ENCODE measurements at regions not wholly inside any gene's neighbourhood (a gene's known extent, or its start where the extent isn't known, plus 50 kb on each side); places are given as distances from the start of the nearest gene placed in this dataset.
"Not testable (repeated sequence)": the region's sequence is repeated elsewhere in the genome, so short reads cannot be mapped to it uniquely, and the experiment has no call there.

GRCh38 chr17:20868662-20869007 is 174.2 kb downstream of the USP22 start:
- H3K4me1 ChIP-seq; H3K27me3 ChIP-seq; H3K36me3 ChIP-seq; H3K27ac ChIP-seq; H3K9me3 ChIP-seq; H3K4me3 ChIP-seq (replicated peaks in 1 of 3); intact Hi-C loops (cut with DNase I); DNase-seq: not testable (repeated sequence)
- 87 to 89% methylated on average over 8 of the region's 8 CpGs for WGBS, 2 donors

DNA sequence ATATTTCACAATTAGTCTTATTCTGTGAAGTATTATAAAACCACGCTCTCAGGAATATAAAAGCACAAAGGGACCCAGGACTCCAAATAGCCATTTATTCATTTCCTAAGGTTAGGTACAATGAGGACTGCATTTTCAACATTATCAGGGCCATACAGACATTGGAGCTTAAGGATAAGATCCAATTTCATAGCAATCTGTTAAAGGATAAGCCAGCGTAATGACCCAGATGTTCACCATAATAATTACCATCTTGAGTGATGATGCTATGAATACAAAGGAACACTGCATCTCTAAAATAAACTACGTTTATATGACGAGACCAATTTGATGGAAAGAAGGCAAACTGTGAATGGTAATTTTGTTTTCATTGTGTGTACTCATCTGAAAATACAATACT is 169.6 kb downstream of the USP22 start:
- 84 to 88% methylated on average over 4 of the region's 4 CpGs for WGBS, 2 donors
- intact Hi-C loops (cut with DNase I); H3K4me3 ChIP-seq (replicated peaks in 1 of 3); H3K36me3 ChIP-seq; H3K27ac ChIP-seq; H3K9me3 ChIP-seq; H3K4me1 ChIP-seq; H3K27me3 ChIP-seq; DNase-seq: not testable (repeated sequence)

- intact Hi-C loops (cut with DNase I); H3K4me3 ChIP-seq (replicated peaks in 1 of 3); H3K27ac ChIP-seq; H3K36me3 ChIP-seq; H3K4me1 ChIP-seq; H3K9me3 ChIP-seq; H3K27me3 ChIP-seq; DNase-seq: not testable (repeated sequence)
- 81 to 85% methylated on average over 5 of the region's 5 CpGs for WGBS, 2 donors
Measured at GRCh38 chr17:20873688-20874328, 169.0 kb downstream of the USP22 start.

GRCh38 chr17:20877384-20877783 is 165.4 kb downstream of the USP22 start:
- 78 to 87% methylated on average over 1 of the region's 1 CpG for WGBS, 2 donors
- intact Hi-C loops (cut with DNase I); H3K4me3 ChIP-seq (replicated peaks in 1 of 3): not testable (repeated sequence)

DNA sequence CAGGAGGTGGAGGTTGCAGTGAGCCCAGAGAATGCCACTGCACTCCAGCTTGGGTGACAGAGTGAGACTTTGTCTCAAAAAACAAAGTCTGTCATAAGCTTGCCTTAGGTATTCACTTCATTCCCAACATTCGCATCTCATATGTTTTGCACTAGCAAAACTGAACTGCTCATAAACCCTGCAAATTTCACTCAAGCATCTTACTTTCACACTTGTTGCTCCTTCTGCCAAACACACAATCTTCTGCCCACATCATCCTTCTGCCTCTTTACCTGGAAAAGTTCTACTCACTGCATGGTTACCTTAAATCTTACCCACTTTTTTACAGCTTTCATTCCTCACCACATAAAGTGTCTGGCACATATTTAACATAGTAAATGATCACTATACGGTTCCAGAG is 152.5 kb downstream of the USP22 start:
- TF ChIP-seq, protein P1, sequence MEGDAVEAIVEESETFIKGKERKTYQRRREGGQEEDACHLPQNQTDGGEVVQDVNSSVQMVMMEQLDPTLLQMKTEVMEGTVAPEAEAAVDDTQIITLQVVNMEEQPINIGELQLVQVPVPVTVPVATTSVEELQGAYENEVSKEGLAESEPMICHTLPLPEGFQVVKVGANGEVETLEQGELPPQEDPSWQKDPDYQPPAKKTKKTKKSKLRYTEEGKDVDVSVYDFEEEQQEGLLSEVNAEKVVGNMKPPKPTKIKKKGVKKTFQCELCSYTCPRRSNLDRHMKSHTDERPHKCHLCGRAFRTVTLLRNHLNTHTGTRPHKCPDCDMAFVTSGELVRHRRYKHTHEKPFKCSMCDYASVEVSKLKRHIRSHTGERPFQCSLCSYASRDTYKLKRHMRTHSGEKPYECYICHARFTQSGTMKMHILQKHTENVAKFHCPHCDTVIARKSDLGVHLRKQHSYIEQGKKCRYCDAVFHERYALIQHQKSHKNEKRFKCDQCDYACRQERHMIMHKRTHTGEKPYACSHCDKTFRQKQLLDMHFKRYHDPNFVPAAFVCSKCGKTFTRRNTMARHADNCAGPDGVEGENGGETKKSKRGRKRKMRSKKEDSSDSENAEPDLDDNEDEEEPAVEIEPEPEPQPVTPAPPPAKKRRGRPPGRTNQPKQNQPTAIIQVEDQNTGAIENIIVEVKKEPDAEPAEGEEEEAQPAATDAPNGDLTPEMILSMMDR (IDR thresholded peaks at IDR 0.05), result no peak
- TF ChIP-seq POLR2A (IDR thresholded peaks at IDR 0.05), result no peak
- intact Hi-C loops (cut with DNase I), result no loop called here
- Histone ChIP-seq H3K9me3 (no peaks in the 10 kb centered on the region), H3K36me3 (no peaks in the 10 kb centered on the region), H3K27me3 (no peaks in the 10 kb centered on the region), H3K4me1 (no peaks in the 10 kb centered on the region), H3K4me3 (replicated peaks in 1 of 3) (no peak overlapping the region), H3K27ac (no peak overlapping the region)
- DNase-seq, result no peak
- 85 to 89% methylated on average over 2 of the region's 2 CpGs for WGBS, 2 donors

More at GRCh38 chr17:20877384-20877783, 165.4 kb downstream of the USP22 start:
- H3K27ac ChIP-seq, H3K27me3 ChIP-seq, H3K36me3 ChIP-seq, DNase-seq, H3K9me3 ChIP-seq, H3K4me1 ChIP-seq: not testable (repeated sequence)

DNA sequence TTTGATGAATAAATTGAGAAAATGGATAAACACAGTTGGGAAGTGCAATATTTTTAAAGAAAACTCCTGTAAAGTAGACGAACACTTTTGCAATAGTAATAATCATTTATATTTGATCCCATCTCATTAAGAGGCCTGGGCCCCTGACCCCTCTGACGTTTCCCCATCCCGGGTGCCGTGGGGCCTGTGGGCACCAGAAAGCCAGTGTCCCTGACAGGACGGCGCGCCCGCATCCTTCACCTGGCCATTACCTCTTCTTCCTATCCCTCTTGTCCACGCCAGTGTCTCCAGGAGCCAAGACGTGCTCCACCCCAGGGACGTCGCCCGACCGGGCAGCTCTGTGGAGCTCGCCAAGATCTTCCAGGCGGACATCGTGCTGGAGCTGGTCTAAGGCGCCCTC is 147.4 kb downstream of the USP22 start:
- DNase-seq; H3K4me1 ChIP-seq; H3K4me3 ChIP-seq (replicated peaks in 1 of 3); H3K9me3 ChIP-seq; H3K36me3 ChIP-seq; intact Hi-C loops (cut with DNase I); H3K27me3 ChIP-seq; H3K27ac ChIP-seq: not testable (repeated sequence)
- 91% methylated on average over 12 to 18 of the region's 18 CpGs for WGBS, 2 donors

DNA sequence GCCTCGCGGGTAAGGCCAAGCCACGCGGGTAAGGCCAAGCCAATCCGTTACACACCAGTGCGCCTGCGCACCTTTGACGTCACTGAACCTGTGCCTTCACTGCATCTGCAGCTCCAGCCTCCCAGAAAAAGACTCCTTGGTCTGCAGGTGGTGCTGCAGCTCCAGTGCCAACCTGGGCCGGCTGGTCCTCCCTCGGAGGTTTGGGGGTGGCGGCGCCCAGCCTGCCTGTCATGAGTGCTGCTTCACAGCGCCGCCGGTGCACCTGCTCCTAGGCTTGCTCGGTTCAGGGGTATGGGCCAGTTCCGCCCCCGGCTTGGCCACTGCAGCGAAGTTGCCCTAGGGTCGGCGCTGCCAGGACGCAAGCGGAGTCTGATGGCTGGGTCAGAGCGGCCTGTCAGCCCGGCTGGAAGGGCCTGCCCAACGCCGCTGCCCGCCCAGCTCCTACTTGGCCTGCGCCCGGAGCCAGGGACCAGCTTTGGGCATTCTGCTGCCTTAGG is 146.6 kb downstream of the USP22 start:
- Histone ChIP-seq H3K36me3 (no peaks in the 10 kb centered on the region), H3K4me1 (no peaks in the 10 kb centered on the region), H3K27ac (no peak overlapping the region), H3K9me3 (no peaks in the 10 kb centered on the region), H3K27me3 (no peaks in the 10 kb centered on the region), H3K4me3 (replicated peaks in 1 of 3) (no peak overlapping the region)
- TF ChIP-seq POLR2A (IDR thresholded peaks at IDR 0.05), result no peak
- TF ChIP-seq, protein P1 (IDR thresholded peaks at IDR 0.05), result peak in 1 of 6 experiments; percentile 6
- intact Hi-C loops (cut with DNase I), result no loop called here
- DNase-seq, result peak; percentile 5 to 7
- 46 to 58% methylated on average over 13 to 15 of the region's 30 CpGs for WGBS, 2 donors

GRCh38 chr17:20898726-20899125 is 144.1 kb downstream of the USP22 start:
- 43 to 46% methylated on average over 5 of the region's 5 CpGs for WGBS, 2 donors
- H3K4me3 ChIP-seq (replicated peaks in 1 of 3); H3K9me3 ChIP-seq; H3K4me1 ChIP-seq; H3K36me3 ChIP-seq; DNase-seq; intact Hi-C loops (cut with DNase I); H3K27me3 ChIP-seq; H3K27ac ChIP-seq: not testable (repeated sequence)

- DNase-seq; H3K27ac ChIP-seq; H3K4me1 ChIP-seq; intact Hi-C loops (cut with DNase I); H3K27me3 ChIP-seq; H3K36me3 ChIP-seq; H3K9me3 ChIP-seq; H3K4me3 ChIP-seq (replicated peaks in 1 of 3): not testable (repeated sequence)
- 33 to 37% methylated on average over 17 of the region's 17 CpGs for WGBS, 2 donors
Measured at GRCh38 chr17:20902496-20902895, 140.3 kb downstream of the USP22 start.

DNA sequence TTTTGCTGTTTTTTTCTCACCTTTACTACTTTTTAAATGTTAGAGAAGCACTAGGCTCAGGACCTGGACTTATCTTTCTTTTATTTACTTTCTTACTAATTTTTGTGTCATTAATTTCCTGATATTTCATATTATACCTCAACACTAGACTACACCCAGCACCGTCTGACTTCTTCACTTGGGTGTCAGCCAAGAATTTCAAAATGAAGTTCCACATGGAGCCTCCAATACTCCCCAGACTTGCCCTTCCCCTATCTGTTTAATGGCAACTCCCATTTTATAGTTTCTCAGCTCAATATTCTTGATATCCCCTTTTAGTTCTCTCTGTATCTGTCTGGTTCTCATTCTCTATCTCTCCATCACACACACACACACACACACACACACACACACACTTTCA is 139.3 kb downstream of the USP22 start:
- intact Hi-C loops (cut with DNase I); DNase-seq; H3K4me1 ChIP-seq; H3K27ac ChIP-seq; H3K4me3 ChIP-seq (replicated peaks in 1 of 3); H3K9me3 ChIP-seq; H3K36me3 ChIP-seq; H3K27me3 ChIP-seq: not testable (repeated sequence)
- WGBS, 2 donors, result 28 to 41% methylated on average over 1 of the region's 1 CpG
